CD14-positive monocyte (primary cell): ENCODE measurements at regions not wholly inside any gene's neighbourhood (a gene's known extent, or its start where the extent isn't known, plus 50 kb on each side); places are given as distances from the start of the nearest gene placed in this dataset.

Source experiments
- DNase-seq, 3 donors: peaks; one replicate each; pipeline ENCODE4 v3.0.0-alpha.2; 2011 to 2022
- H2AFZ ChIP-seq: 2 replicates; pipeline ENCODE4 v1.6.0; 2012; ENCODE audit warnings: mild to moderate bottlenecking, low read depth, low read length, inconsistent platforms; ENCODE audit not compliant: insufficient read depth, poor library complexity, severe bottlenecking
- H3K27ac ChIP-seq, 2 donors: 1 replicate in 1 of 2; 2 replicates in 1 of 2; pipeline ENCODE4 v1.5.1; 2012 to 2013; ENCODE audit warnings: low read length in 2 of 2, control low read depth in 1 of 2, inconsistent platforms in 1 of 2, low read depth in 1 of 2, mild to moderate bottlenecking in 1 of 2
- H3K27me3 ChIP-seq, 2 donors: one replicate each; pipeline versions ENCODE4 v1.6.0 to v1.6.1; 2011 to 2013; ENCODE audit warnings: low read length in 2 of 2; ENCODE audit not compliant: control insufficient read depth in 2 of 2, insufficient read depth in 2 of 2
- H3K36me3 ChIP-seq, 2 donors: replicated peaks in 1 of 2; 1 replicate in 1 of 2; 2 replicates in 1 of 2; pipeline versions ENCODE4 v1.5.1 to v1.6.1; 2012 to 2013; ENCODE audit warnings: low read length in 2 of 2, control low read depth in 1 of 2, inconsistent platforms in 1 of 2, mild to moderate bottlenecking in 1 of 2; ENCODE audit not compliant: insufficient read depth in 2 of 2, control insufficient read depth in 1 of 2
- H3K4me1 ChIP-seq, 2 donors: 1 replicate in 1 of 2; 2 replicates in 1 of 2; pipeline versions ENCODE4 v1.5.1 to v1.6.1; 2012 to 2013; ENCODE audit warnings: low read length in 2 of 2, control low read depth in 1 of 2, inconsistent platforms in 1 of 2, mild to moderate bottlenecking in 1 of 2, moderate library complexity in 1 of 2; ENCODE audit not compliant: insufficient read depth in 2 of 2, control insufficient read depth in 1 of 2
- H3K4me2 ChIP-seq: replicated peaks from 2 replicates; pipeline ENCODE3; 2012; ENCODE audit warnings: low read length, moderate library complexity, mild to moderate bottlenecking; ENCODE audit not compliant: poor library complexity, severe bottlenecking; ENCODE audit errors: extremely low read depth
- H3K4me3 ChIP-seq, 3 experiments: fragments of 200-600 bp in 1 of 3; sonication (generic) in 1 of 3; replicated peaks in 1 of 3; 1 replicate in 2 of 3; 2 replicates in 1 of 3; pipeline ENCODE4 v1.5.1; 2011 to 2013; ENCODE audit warnings: low read length in 3 of 3, mild to moderate bottlenecking in 3 of 3, control low read depth in 2 of 3, low read depth in 2 of 3, inconsistent platforms in 1 of 3, moderate library complexity in 1 of 3
- H3K79me2 ChIP-seq: 2 replicates; pipeline ENCODE4 v1.6.0; 2012; ENCODE audit warnings: mild to moderate bottlenecking, control low read depth, inconsistent platforms, low read length, moderate library complexity; ENCODE audit not compliant: insufficient read depth
- H3K9ac ChIP-seq: 2 replicates; pipeline ENCODE4 v1.6.0; 2017; ENCODE audit warnings: low read length, mild to moderate bottlenecking; ENCODE audit not compliant: insufficient read depth, poor library complexity, severe bottlenecking
- H3K9me3 ChIP-seq, 2 donors: replicated peaks in 1 of 2; 1 replicate in 1 of 2; 2 replicates in 1 of 2; pipeline versions ENCODE4 v1.5.1 to v1.6.1; 2012 to 2013; ENCODE audit warnings: low read length in 2 of 2, control low read depth in 1 of 2; ENCODE audit not compliant: control insufficient read depth in 1 of 2, insufficient read depth in 1 of 2
- H4K20me1 ChIP-seq: 2 replicates; pipeline ENCODE4 v1.6.0; 2012; ENCODE audit warnings: mild to moderate bottlenecking, low read length, control low read depth, moderate library complexity; ENCODE audit not compliant: insufficient read depth
- H3K27ac Mint-ChIP-seq, 7 donors: one replicate each; pipeline ENCODE4 v1.8.0; 2020; ENCODE audit warnings: mild to moderate bottlenecking in 7 of 7, mixed read lengths in 7 of 7, moderate library complexity in 6 of 7, inconsistent platforms in 2 of 7
- H3K27me3 Mint-ChIP-seq, 3 donors: one replicate each; pipeline ENCODE4 v1.8.0; 2021 to 2022; ENCODE audit warnings: low read depth in 3 of 3, mild to moderate bottlenecking in 3 of 3, mixed read lengths in 3 of 3, moderate library complexity in 3 of 3, inconsistent platforms in 1 of 3
- H3K36me3 Mint-ChIP-seq, 2 donors: one replicate each; pipeline ENCODE4 v1.8.0; 2020; ENCODE audit warnings: mixed read lengths in 2 of 2, inconsistent platforms in 1 of 2, mild to moderate bottlenecking in 1 of 2
- H3K4me1 Mint-ChIP-seq: one replicate; pipeline ENCODE4 v1.8.0; 2020; ENCODE audit warnings: mild to moderate bottlenecking, mixed read lengths
- H3K4me3 Mint-ChIP-seq, 2 donors: one replicate each; pipeline ENCODE4 v1.8.0; 2020; ENCODE audit warnings: mild to moderate bottlenecking in 2 of 2, mixed read lengths in 2 of 2, moderate library complexity in 1 of 2
- H3K9me3 Mint-ChIP-seq, 7 donors: one replicate each; pipeline ENCODE4 v1.8.0; 2020 to 2022; ENCODE audit warnings: mixed read lengths in 7 of 7, mild to moderate bottlenecking in 6 of 7, moderate library complexity in 6 of 7, inconsistent platforms in 2 of 7
- CTCF ChIP-seq: fragments of 200-600 bp; IDR thresholded peaks from one replicate; pipeline ENCODE4 v1.8.0; 2022; ENCODE audit warnings: antibody characterized with exemption, mild to moderate bottlenecking
- WGBS: methylation state at CpG from one replicate; pipeline ENCODE4 v1.1.5; 2013; ENCODE audit warnings: missing lambda C conversion rate; ENCODE audit not compliant: insufficient coverage; 5-methylcytosine and 5-hydroxymethylcytosine counted together
- intact Hi-C, 2 donors: fragments of 100-400 bp; cut with micrococcal nuclease; formaldehyde crosslinking; loops; one replicate each; pipeline versions ENCODE4 v1.15.0 to v1.15.1; 2023

GRCh38 chr17:13918247-13918646 is 151.1 kb upstream of the COX10 start:
- Histone ChIP-seq H3K36me3 (no peaks in the 10 kb centered on the region), H2AFZ (no peak overlapping the region), H3K9ac (no peak overlapping the region), H3K4me1 (peaks cover 47 to 48% of the 10 kb centered on the region in 2 donors), H3K4me2 (no peak overlapping the region), H3K27ac (peak overlapping the region in 1 of 2 donors; percentile 68), H3K4me3 (no peak overlapping the region), H3K79me2 (no peaks in the 10 kb centered on the region), H4K20me1 (no peaks in the 10 kb centered on the region), H3K9me3 (no peaks in the 10 kb centered on the region), H3K27me3 (no peaks in the 10 kb centered on the region)
- no peak for TF ChIP-seq CTCF
- no peak for DNase-seq
- Mint-ChIP-seq H3K4me1 (peaks cover 40% of the 10 kb centered on the region), H3K4me3 (no peak overlapping the region), H3K27me3 (peaks cover 0 to 2% (median 1%) of the 10 kb centered on the region in 3 donors), H3K36me3 (no peaks in the 10 kb centered on the region), H3K9me3 (peaks cover 0 to 4% (median 0%) of the 10 kb centered on the region in 7 donors), H3K27ac (peak overlapping the region in 6 of 7 donors; percentile 31 to 81 (median 56))
- intact Hi-C loops = no loop called here
- WGBS = 85% methylated on average over 3 of the region's 4 CpGs

- Histone ChIP-seq H3K27ac (no peak overlapping the region), H3K4me2 (no peak overlapping the region), H4K20me1 (no peaks in the 10 kb centered on the region), H3K27me3 (no peaks in the 10 kb centered on the region), H3K4me1 (peaks cover 47 to 48% of the 10 kb centered on the region in 2 donors), H3K9me3 (no peaks in the 10 kb centered on the region), H3K36me3 (no peaks in the 10 kb centered on the region), H2AFZ (no peak overlapping the region), H3K9ac (no peak overlapping the region), H3K79me2 (no peaks in the 10 kb centered on the region), H3K4me3 (no peak overlapping the region)
- Mint-ChIP-seq H3K9me3 (peaks cover 0 to 4% (median 2%) of the 10 kb centered on the region in 7 donors), H3K4me3 (peak overlapping the region in 1 of 2 donors; percentile 28), H3K27ac (peak overlapping the region in 2 of 7 donors; percentile 3 to 75), H3K27me3 (peaks cover 0 to 2% (median 0%) of the 10 kb centered on the region in 3 donors), H3K4me1 (peaks cover 40% of the 10 kb centered on the region), H3K36me3 (no peaks in the 10 kb centered on the region)
- TF ChIP-seq CTCF = no peak
- intact Hi-C loops = no loop called here
- WGBS = 72% methylated on average over 6 of the region's 6 CpGs
- DNase-seq = no peak
Measured at GRCh38 chr17:13919818-13920217, 149.5 kb upstream of the COX10 start.
